ENCODE measurements at regions not wholly inside any gene's neighbourhood (a gene's known extent, or its start where the extent isn't known, plus 50 kb on each side); places are given as distances from the start of the nearest gene placed in this dataset.
"Not testable (repeated sequence)": the region's sequence is repeated elsewhere in the genome, so short reads cannot be mapped to it uniquely, and the experiment has no call there.

DNA sequence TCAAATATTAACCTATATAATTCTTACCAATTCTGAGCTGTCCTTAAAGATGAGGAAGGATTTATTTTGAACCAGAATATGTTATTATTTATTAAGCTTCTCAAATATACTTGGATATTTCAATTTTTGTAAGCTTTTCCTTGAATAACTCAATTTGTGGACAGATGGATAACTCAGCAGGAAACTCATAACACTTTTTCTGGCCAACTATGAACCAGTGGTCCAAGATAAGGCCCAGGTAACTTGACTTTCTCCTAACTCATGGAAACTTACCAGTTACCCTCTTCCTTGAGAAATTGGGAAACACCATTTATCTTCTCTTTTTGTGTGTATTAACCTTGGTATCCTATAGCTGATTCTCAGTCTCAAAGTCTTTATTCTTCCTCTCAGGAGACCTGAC lies 427.5 kb upstream of the SYNCRIP start:
- DNase-seq (ENCODE audit: low spot score): no peak

DNA sequence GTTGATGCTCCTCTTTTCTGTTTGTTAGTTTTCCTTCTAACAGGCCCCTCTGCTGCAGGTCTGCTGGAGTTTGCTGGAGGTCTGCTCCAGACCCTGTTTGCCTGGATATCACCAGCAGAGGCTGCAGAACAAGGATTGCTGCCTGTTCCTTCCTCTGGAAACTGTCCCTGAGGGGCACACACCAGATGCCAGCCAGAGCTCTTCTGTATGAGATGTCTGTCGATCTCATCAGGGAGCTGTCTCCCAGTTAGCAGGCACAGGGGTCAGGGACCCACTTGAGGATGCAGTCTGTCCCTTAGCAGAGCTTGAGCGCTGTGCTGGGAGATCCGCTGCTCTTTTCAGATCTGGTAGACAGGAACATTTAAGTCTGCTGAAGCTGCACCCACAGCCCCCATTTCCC lies 422.3 kb upstream of the SYNCRIP start:
- DNase-seq (ENCODE audit: low spot score): not testable (repeated sequence)

DNA sequence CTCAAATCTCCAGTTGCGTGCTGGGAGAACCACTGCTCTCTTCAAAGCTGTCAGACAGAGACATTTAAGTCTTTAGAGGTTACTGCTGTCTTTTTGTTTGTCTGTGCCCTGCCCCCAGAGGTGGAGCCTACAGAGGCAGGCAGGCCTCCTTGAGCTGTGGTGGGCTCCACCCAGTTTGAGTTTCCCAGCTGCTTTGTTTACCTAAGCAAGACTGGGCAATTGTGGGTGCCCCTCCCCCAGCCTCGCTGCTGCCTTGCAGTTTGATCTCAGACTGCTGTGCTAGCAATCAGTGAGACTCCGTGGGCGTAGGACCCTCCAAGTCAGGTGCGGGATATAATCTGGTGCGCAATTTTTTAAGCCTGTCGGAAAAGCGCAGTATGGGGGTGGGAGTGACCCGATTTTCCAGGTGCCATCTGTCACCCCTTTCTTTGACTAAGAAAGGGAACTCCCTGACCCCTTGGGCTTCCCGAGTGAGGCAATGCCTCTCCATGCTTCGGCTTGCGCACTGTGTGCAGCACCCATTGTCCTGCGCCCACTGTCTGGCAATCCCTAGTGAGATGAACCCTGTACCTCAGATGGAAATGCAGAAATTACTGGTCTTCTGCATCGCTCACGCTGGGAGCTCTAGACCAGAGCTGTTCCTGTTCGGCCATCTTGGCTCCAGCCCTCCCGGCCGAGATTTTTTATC lies 414.8 kb upstream of the SYNCRIP start:
- not testable (repeated sequence) for DNase-seq (ENCODE audit: low spot score)

DNA sequence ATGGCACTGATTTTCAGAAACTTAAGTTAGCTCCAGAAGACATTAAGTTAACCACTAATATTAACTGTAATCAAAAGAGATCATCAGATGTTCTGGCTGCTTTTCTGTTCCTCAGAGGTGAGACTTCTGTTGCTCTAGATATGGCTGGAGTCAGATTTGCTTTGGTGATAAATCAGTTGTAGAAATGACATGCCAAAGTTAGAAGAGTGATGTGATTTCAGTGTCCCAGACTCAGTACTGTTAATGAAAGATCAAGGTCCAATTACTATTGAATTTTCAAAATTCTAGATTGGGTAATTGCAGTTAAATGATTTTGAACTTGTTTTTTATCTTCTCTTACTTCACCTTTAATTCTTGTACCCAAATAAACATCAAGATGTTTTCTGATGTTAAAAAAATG lies 402.4 kb upstream of the SYNCRIP start:
- no peak for DNase-seq (ENCODE audit: low spot score)

- DNase-seq (ENCODE audit: low spot score): no peak
Measured at GRCh38 chr6:86042214-86042613, 399.5 kb upstream of the SYNCRIP start.

GRCh38 chr6:86031713-86032112 lies 389.0 kb upstream of the SYNCRIP start:
- DNase-seq (ENCODE audit: low spot score): peak; percentile 38

- no peak for DNase-seq (ENCODE audit: low spot score)
Measured at GRCh38 chr6:86030875-86031274, 388.2 kb upstream of the SYNCRIP start.

- no peak for DNase-seq (ENCODE audit: low spot score)
Measured at GRCh38 chr6:86028776-86029175, 386.1 kb upstream of the SYNCRIP start.

- DNase-seq (ENCODE audit: low spot score): not testable (repeated sequence)
Measured at GRCh38 chr6:86026890-86027289, 384.2 kb upstream of the SYNCRIP start.

DNA sequence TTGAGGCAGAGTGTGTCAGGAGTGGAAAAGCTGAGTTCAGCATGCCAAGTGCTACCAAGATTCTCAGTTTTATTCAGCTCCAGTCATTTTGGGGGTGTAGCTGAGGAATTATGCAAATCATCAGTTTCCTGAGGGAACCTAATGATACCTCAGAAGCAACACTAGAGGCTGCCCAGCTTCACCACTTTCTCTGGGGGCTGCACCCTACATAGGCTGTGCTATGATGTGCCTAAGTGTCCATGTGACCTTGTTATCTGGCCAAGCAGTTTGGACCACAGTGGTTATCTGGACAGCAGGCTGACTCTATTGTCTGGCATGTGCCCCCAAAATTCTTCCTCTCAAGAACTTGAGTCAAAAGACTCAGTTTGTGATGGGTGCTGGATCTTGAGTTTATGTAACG lies 374.6 kb upstream of the SYNCRIP start:
- no peak for DNase-seq (ENCODE audit: low spot score)

DNA sequence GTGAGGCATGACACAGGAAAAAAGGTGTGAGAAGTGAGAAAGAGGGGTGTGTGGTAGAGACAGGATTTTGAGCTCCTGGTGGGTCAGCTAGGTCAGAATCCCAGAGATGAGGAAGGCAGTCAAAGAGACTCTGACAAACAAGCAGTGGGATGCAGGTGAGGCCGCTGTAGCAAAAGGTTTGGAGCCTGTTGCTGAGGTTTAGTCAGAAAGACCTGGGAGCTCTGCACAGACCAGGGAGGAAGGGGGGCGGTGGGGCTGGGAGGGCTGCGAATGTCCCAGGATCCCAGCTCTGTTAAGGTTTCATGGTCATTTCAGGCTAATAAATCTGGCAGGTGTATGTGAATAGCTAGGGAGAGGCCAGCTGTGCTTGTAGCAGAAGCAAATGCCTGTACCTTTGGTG lies 373.9 kb upstream of the SYNCRIP start:
- no peak for DNase-seq (ENCODE audit: low spot score)

GRCh38 chr6:86016077-86016476 lies 373.4 kb upstream of the SYNCRIP start:
- DNase-seq (ENCODE audit: low spot score): no peak

DNA sequence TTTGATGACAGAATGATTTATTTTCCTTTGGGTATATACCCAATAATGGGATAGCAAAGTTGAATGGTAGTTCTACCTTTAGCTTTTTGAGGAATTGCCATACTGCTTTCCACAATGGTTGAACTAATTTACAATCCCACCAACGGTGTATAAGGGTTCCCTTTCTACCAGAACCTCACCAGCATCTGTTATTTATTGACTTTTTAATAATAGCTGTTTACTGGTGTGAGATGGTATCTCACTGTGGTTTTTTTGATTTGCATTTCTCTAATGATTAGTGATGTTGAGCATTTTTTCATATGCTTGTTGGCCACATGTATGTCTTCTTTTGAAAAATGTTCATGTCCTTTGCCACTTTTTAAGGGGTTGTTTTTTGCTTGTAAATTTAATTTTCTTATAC lies 370.3 kb upstream of the SYNCRIP start:
- not testable (repeated sequence) for DNase-seq (ENCODE audit: low spot score)

DNA sequence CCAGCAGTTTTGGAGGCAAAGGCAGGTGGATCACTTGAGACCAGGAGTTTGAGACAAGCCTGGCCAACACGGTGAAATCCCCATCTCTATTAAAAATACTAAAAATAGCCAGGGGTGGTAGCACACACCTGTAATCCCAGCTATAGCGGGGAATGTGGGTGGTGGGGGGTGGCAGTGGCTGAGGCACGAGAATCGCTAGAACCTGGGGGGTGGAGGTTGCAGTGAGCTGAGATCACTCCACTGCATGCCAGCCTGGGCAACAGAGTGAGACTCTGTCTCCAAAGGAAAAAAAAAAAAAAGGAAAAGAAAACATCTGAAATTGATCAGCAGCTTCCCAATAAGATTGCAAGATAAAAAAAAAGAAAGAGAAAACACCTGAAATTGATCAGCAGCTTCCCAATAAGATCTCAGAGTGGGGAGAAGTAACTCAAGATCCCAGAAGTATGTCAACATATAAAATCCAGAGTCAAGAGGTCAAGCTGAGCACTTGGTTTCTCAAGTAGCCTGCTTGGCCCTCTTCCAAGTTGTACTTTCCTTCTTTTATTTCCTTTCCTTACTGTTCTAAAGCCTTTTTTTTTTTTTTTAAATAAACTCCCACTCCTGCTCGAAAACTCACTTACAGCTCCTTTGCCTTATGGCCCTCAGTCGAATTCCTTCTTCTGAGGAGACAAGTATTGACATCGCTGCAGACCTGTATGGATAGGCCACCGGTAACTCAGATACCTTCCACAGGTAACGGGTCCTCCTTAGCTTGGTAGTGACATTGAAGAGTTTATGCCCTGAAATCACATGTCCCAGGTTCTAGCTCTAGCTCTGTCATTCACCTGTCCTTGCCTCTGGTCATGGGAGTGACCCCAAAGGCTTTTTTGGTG lies 368.5 kb upstream of the SYNCRIP start:
- DNase-seq (ENCODE audit: low spot score): no peak

GRCh38 chr6:85997206-85997605 lies 354.5 kb upstream of the SYNCRIP start:
- DNase-seq (ENCODE audit: low spot score): no peak

- no peak for DNase-seq (ENCODE audit: low spot score)
Measured at GRCh38 chr6:85996034-85996375, 353.3 kb upstream of the SYNCRIP start.

- no peak for DNase-seq (ENCODE audit: low spot score)
Measured at GRCh38 chr6:85995339-85996033, 352.8 kb upstream of the SYNCRIP start.

DNA sequence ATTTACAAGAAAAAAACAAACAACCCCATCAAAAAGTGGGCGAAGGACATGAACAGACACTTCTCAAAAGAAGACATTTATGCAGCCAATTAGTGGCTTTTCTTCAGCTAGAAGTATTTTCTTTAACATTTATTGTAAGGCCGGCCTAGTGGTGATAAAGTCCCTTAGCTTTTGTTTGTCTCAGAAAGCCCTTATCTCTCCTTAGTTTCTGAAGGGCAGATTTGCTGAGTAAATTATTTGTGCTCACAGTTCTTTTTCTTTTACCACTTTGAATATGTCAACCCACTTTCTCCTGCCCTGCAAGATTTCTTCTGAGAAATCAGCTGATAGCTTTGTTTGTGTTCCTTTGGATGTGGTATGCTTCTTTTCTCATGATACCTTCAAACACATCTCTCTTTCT lies 344.0 kb upstream of the SYNCRIP start:
- no peak for DNase-seq (ENCODE audit: low spot score)

DNA sequence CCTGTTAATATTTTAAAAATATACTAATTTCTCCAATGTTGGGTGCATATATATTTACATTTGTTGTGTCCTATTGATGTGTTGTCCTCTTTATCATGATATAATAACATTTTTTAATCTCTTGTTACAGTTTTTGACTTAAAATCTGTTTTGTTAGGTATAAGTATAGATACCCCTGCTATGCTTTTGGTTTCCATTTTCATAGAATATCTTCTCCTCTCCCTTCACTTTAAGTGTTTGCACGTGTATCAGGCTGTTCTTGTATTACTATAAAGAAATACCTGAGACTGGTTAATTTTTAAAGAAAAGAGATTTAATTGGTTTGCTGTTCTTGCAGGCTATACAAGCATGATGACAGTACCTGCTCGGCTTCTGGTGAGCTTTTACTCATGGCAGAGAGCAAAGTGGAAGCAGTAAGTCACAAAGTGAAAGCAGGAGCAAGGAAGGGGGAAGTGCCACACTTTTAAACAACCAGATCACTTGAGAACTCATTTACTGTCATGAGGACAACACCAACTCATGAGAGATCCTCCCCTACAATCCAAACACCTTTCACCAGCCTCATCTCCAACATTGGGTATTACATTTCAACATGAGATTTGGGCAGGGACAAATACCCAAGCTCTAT lies 340.5 kb upstream of the SYNCRIP start:
- DNase-seq (ENCODE audit: low spot score): no peak

GRCh38 chr6:85977661-85978060 lies 335.0 kb upstream of the SYNCRIP start:
- DNase-seq (ENCODE audit: low spot score): no peak

- no peak for DNase-seq (ENCODE audit: low spot score)
Measured at GRCh38 chr6:85975957-85976356, 333.3 kb upstream of the SYNCRIP start.

DNA sequence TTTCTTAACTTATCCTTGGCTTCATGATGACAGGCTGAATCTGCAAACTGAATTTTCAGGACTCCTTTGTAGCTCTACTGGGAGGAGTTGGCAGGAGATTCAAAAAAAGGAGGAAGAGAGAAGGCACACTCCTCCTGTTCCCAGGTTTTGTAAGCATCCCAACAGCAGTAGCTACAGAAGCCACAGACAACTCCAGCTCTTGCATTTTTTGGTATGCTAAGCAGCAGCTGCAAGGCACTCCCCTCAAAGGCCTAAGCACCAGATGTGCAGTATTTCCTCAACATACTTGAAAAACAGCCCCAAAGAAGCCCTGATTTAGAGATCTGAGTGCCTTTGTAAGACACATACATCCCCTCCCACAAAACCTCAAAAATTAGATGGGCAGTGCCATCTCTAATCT lies 328.6 kb upstream of the SYNCRIP start:
- no peak for DNase-seq (ENCODE audit: low spot score)

- DNase-seq (ENCODE audit: low spot score): no peak
Measured at GRCh38 chr6:85966828-85967227, 324.1 kb upstream of the SYNCRIP start.

Measured in globus pallidus (tissue), 1 donor.